ENCODE measurements at regions not wholly inside any gene's neighbourhood (a gene's known extent, or its start where the extent isn't known, plus 50 kb on each side); places are given as distances from the start of the nearest gene placed in this dataset.
"Not testable (repeated sequence)": the region's sequence is repeated elsewhere in the genome, so short reads cannot be mapped to it uniquely, and the experiment has no call there.

GRCh38 chr9:102892025-102892424 lies 103.1 kb upstream of the CYLC2 start:
- H3K9ac ChIP-seq (ENCODE audit: low read length): no peak overlapping the region
- no peaks in the 10 kb centered on the region for H4K20me1 ChIP-seq (ENCODE audit: low read depth, low read length)
- no peaks in the 10 kb centered on the region for H3K79me2 ChIP-seq (ENCODE audit: insufficient read depth, low read length)
- H3K27me3 ChIP-seq (ENCODE audit: low read length): no peaks in the 10 kb centered on the region
- no peak overlapping the region for H2AFZ ChIP-seq (ENCODE audit: low read depth, low read length, severe bottlenecking)
- TF ChIP-seq, protein P1, sequence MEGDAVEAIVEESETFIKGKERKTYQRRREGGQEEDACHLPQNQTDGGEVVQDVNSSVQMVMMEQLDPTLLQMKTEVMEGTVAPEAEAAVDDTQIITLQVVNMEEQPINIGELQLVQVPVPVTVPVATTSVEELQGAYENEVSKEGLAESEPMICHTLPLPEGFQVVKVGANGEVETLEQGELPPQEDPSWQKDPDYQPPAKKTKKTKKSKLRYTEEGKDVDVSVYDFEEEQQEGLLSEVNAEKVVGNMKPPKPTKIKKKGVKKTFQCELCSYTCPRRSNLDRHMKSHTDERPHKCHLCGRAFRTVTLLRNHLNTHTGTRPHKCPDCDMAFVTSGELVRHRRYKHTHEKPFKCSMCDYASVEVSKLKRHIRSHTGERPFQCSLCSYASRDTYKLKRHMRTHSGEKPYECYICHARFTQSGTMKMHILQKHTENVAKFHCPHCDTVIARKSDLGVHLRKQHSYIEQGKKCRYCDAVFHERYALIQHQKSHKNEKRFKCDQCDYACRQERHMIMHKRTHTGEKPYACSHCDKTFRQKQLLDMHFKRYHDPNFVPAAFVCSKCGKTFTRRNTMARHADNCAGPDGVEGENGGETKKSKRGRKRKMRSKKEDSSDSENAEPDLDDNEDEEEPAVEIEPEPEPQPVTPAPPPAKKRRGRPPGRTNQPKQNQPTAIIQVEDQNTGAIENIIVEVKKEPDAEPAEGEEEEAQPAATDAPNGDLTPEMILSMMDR (IDR thresholded peaks at IDR 0.05; ENCODE audit: insufficient read depth, low read length, poor library complexity, severe bottlenecking): no peak
- TF ChIP-seq EZH2phosphoT487 (conservative IDR thresholded peaks at IDR 0.05; ENCODE audit: low read length): no peak
- H3K36me3 ChIP-seq (ENCODE audit: low read length): no peaks in the 10 kb centered on the region
- no peaks in the 10 kb centered on the region for H3K9me2 ChIP-seq (replicated peaks; ENCODE audit: insufficient read depth, low read length)
- H3K9me3 ChIP-seq (ENCODE audit: insufficient read depth, low read length): no peaks in the 10 kb centered on the region
- H3F3A ChIP-seq (ENCODE audit: insufficient read depth): no peaks in the 10 kb centered on the region
- no peak overlapping the region for H3K4me2 ChIP-seq (ENCODE audit: low read depth, low read length, poor library complexity, severe bottlenecking)
- no peak overlapping the region for H3K27ac ChIP-seq (ENCODE audit: low read depth, low read length)
- H3K4me3 ChIP-seq (ENCODE audit: insufficient read depth, low read length, poor library complexity, severe bottlenecking): no peak overlapping the region

DNA sequence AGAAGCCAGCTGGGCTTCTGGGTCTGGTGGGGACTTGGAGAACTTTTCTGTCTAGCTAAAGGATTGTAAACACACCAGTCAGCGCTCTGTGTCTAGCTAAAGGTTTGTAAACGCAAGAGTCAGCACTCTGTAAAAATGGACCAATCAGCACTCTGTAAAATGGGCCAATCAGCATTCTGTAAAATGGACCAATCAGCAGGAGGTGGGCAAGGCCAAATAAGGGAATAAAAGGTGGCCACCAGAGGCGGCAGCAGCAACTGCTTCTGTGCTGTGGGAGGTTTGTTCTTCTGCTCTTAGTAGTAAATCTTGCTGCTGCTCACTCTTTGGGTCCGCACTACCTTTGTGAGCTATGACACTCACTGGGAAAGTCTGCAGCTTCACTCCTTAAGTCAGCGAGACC lies 106.4 kb upstream of the CYLC2 start:
- not testable (repeated sequence) for H3K4me2 ChIP-seq (ENCODE audit: low read depth, low read length, poor library complexity, severe bottlenecking); H3K4me3 ChIP-seq (ENCODE audit: insufficient read depth, low read length, poor library complexity, severe bottlenecking); H4K20me1 ChIP-seq (ENCODE audit: low read depth, low read length); H3K27ac ChIP-seq (ENCODE audit: low read depth, low read length); H2AFZ ChIP-seq (ENCODE audit: low read depth, low read length, severe bottlenecking); H3K9ac ChIP-seq (ENCODE audit: low read length); H3F3A ChIP-seq (ENCODE audit: insufficient read depth); H3K79me2 ChIP-seq (ENCODE audit: insufficient read depth, low read length); H3K27me3 ChIP-seq (ENCODE audit: low read length); H3K9me2 ChIP-seq (replicated peaks; ENCODE audit: insufficient read depth, low read length); H3K36me3 ChIP-seq (ENCODE audit: low read length); H3K9me3 ChIP-seq (ENCODE audit: insufficient read depth, low read length)

- TF ChIP-seq, protein P1 (IDR thresholded peaks at IDR 0.05; ENCODE audit: insufficient read depth, low read length, poor library complexity, severe bottlenecking): no peak
- TF ChIP-seq EZH2phosphoT487 (conservative IDR thresholded peaks at IDR 0.05; ENCODE audit: low read length): no peak
- no peaks in the 10 kb centered on the region for H3K79me2 ChIP-seq (ENCODE audit: insufficient read depth, low read length)
- no peaks in the 10 kb centered on the region for H4K20me1 ChIP-seq (ENCODE audit: low read depth, low read length)
- no peaks in the 10 kb centered on the region for H3K9me2 ChIP-seq (replicated peaks; ENCODE audit: insufficient read depth, low read length)
- H3K4me3 ChIP-seq (ENCODE audit: insufficient read depth, low read length, poor library complexity, severe bottlenecking): no peak overlapping the region
- no peaks in the 10 kb centered on the region for H3F3A ChIP-seq (ENCODE audit: insufficient read depth)
- H3K4me2 ChIP-seq (ENCODE audit: low read depth, low read length, poor library complexity, severe bottlenecking): no peak overlapping the region
- no peak overlapping the region for H3K9ac ChIP-seq (ENCODE audit: low read length)
- no peak overlapping the region for H3K27ac ChIP-seq (ENCODE audit: low read depth, low read length)
- H3K27me3 ChIP-seq (ENCODE audit: low read length): no peaks in the 10 kb centered on the region
- H2AFZ ChIP-seq (ENCODE audit: low read depth, low read length, severe bottlenecking): no peak overlapping the region
- H3K36me3 ChIP-seq (ENCODE audit: low read length): 0 out of 2 replicates have a peak, but pooled peaks cover 2% of the 10 kb centered on the region
- no peaks in the 10 kb centered on the region for H3K9me3 ChIP-seq (ENCODE audit: insufficient read depth, low read length)
Observed at GRCh38 chr9:102875687-102876086, 119.4 kb upstream of the CYLC2 start.

- no peak overlapping the region for H3K4me2 ChIP-seq (ENCODE audit: low read depth, low read length, poor library complexity, severe bottlenecking)
Observed at GRCh38 chr9:102867488-102867887, 127.6 kb upstream of the CYLC2 start.

More at GRCh38 chr9:102867488-102867887, 127.6 kb upstream of the CYLC2 start:
- Histone ChIP-seq H3K36me3 (ENCODE audit: low read length) (no peaks in the 10 kb centered on the region), H3K9ac (ENCODE audit: low read length) (no peak overlapping the region), H2AFZ (ENCODE audit: low read depth, low read length, severe bottlenecking) (no peak overlapping the region), H3K27me3 (ENCODE audit: low read length) (no peaks in the 10 kb centered on the region), H3K79me2 (ENCODE audit: insufficient read depth, low read length) (no peaks in the 10 kb centered on the region), H3K9me2 (replicated peaks; ENCODE audit: insufficient read depth, low read length) (no peaks in the 10 kb centered on the region), H3K27ac (ENCODE audit: low read depth, low read length) (no peak overlapping the region), H3F3A (ENCODE audit: insufficient read depth) (no peaks in the 10 kb centered on the region), H3K9me3 (ENCODE audit: insufficient read depth, low read length) (no peaks in the 10 kb centered on the region), H4K20me1 (ENCODE audit: low read depth, low read length) (no peaks in the 10 kb centered on the region), H3K4me3 (ENCODE audit: insufficient read depth, low read length, poor library complexity, severe bottlenecking) (no peak overlapping the region)
- TF ChIP-seq, protein P1 (IDR thresholded peaks at IDR 0.05; ENCODE audit: insufficient read depth, low read length, poor library complexity, severe bottlenecking): no peak
- TF ChIP-seq EZH2phosphoT487 (conservative IDR thresholded peaks at IDR 0.05; ENCODE audit: low read length): no peak
